Ishikawa (cell line): ENCODE measurements at regions not wholly inside any gene's neighbourhood (a gene's known extent, or its start where the extent isn't known, plus 50 kb on each side); places are given as distances from the start of the nearest gene placed in this dataset.

Source experiments
- CEBPB ChIP-seq: IDR thresholded peaks from 2 replicates; pipeline ENCODE4 v1.6.1; 2012
- CREB1 ChIP-seq: IDR thresholded peaks from 2 replicates; pipeline ENCODE4 v1.6.1; 2012; ENCODE audit warnings: low read depth
- EGR1 ChIP-seq: IDR thresholded peaks from 2 replicates; pipeline ENCODE4 v1.6.1; 2012
- EP300 ChIP-seq: IDR thresholded peaks from 2 replicates; pipeline ENCODE4 v1.6.1; 2012; ENCODE audit warnings: borderline replicate concordance
- FOXM1 ChIP-seq: IDR thresholded peaks from 2 replicates; pipeline ENCODE4 v1.6.1; 2012; ENCODE audit warnings: low read depth, borderline replicate concordance
- NFIC ChIP-seq: IDR thresholded peaks from 2 replicates; pipeline ENCODE4 v1.6.1; 2012
- RAD21 ChIP-seq: IDR thresholded peaks from 2 replicates; pipeline ENCODE4 v1.6.1; 2012; ENCODE audit warnings: low read depth
- TAF1 ChIP-seq: IDR thresholded peaks from 2 replicates; pipeline ENCODE4 v1.6.1; 2012; ENCODE audit warnings: low read depth, mild to moderate bottlenecking
- TCF12 ChIP-seq: IDR thresholded peaks from 2 replicates; pipeline ENCODE4 v1.6.1; 2012; ENCODE audit warnings: low read depth
- TEAD4 ChIP-seq: IDR thresholded peaks from 2 replicates; pipeline ENCODE4 v1.6.1; 2012
- YY1 ChIP-seq: IDR thresholded peaks from 2 replicates; pipeline ENCODE4 v1.6.1; 2012; ENCODE audit warnings: low read depth
- ZBTB7A ChIP-seq: IDR thresholded peaks from 2 replicates; pipeline ENCODE4 v1.6.1; 2012; ENCODE audit warnings: low read depth
- TF ChIP-seq, protein P1 (sequence below): IDR thresholded peaks from 2 replicates; pipeline ENCODE4 v1.6.1; 2012
- TF ChIP-seq, protein P2 (sequence below): IDR thresholded peaks from 2 replicates; pipeline ENCODE4 v1.6.1; 2012; ENCODE audit warnings: low read depth, mild to moderate bottlenecking
- TF ChIP-seq, protein P3 (sequence below): IDR thresholded peaks from 2 replicates; pipeline ENCODE4 v1.6.1; 2012

DNA sequence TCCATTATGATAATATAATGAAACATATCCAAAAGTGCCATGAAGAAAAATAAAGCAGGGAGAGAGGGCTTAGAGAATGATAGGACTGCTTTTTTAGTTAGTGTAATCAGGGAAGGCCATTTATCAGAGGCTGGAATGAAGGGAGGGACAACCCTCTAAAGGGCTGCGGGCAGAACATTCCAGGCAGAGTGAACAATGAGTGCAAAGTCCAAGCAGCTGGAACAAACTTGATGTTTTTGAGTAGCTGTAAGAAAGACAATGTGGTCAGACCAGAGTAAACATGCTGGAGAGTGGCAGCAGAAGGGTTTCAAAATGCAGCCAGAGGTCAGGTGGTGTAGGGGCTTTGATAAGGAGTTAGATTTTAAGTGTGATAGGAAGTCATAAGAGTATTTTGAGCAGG lies 65.6 kb upstream of the CCDC6 start:
- no peak for TF ChIP-seq TCF12
- no peak for TF ChIP-seq TAF1
- no peak for TF ChIP-seq RAD21
- TF ChIP-seq, protein P1, sequence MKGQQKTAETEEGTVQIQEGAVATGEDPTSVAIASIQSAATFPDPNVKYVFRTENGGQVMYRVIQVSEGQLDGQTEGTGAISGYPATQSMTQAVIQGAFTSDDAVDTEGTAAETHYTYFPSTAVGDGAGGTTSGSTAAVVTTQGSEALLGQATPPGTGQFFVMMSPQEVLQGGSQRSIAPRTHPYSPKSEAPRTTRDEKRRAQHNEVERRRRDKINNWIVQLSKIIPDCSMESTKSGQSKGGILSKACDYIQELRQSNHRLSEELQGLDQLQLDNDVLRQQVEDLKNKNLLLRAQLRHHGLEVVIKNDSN: peak; percentile 6; the same call in 1 of the 2 replicates
- no peak for TF ChIP-seq NFIC
- no peak for TF ChIP-seq ZBTB7A
- TF ChIP-seq, protein P2, sequence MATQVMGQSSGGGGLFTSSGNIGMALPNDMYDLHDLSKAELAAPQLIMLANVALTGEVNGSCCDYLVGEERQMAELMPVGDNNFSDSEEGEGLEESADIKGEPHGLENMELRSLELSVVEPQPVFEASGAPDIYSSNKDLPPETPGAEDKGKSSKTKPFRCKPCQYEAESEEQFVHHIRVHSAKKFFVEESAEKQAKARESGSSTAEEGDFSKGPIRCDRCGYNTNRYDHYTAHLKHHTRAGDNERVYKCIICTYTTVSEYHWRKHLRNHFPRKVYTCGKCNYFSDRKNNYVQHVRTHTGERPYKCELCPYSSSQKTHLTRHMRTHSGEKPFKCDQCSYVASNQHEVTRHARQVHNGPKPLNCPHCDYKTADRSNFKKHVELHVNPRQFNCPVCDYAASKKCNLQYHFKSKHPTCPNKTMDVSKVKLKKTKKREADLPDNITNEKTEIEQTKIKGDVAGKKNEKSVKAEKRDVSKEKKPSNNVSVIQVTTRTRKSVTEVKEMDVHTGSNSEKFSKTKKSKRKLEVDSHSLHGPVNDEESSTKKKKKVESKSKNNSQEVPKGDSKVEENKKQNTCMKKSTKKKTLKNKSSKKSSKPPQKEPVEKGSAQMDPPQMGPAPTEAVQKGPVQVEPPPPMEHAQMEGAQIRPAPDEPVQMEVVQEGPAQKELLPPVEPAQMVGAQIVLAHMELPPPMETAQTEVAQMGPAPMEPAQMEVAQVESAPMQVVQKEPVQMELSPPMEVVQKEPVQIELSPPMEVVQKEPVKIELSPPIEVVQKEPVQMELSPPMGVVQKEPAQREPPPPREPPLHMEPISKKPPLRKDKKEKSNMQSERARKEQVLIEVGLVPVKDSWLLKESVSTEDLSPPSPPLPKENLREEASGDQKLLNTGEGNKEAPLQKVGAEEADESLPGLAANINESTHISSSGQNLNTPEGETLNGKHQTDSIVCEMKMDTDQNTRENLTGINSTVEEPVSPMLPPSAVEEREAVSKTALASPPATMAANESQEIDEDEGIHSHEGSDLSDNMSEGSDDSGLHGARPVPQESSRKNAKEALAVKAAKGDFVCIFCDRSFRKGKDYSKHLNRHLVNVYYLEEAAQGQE: no peak
- no peak for TF ChIP-seq FOXM1
- peak; percentile 83 for TF ChIP-seq TEAD4

DNA sequence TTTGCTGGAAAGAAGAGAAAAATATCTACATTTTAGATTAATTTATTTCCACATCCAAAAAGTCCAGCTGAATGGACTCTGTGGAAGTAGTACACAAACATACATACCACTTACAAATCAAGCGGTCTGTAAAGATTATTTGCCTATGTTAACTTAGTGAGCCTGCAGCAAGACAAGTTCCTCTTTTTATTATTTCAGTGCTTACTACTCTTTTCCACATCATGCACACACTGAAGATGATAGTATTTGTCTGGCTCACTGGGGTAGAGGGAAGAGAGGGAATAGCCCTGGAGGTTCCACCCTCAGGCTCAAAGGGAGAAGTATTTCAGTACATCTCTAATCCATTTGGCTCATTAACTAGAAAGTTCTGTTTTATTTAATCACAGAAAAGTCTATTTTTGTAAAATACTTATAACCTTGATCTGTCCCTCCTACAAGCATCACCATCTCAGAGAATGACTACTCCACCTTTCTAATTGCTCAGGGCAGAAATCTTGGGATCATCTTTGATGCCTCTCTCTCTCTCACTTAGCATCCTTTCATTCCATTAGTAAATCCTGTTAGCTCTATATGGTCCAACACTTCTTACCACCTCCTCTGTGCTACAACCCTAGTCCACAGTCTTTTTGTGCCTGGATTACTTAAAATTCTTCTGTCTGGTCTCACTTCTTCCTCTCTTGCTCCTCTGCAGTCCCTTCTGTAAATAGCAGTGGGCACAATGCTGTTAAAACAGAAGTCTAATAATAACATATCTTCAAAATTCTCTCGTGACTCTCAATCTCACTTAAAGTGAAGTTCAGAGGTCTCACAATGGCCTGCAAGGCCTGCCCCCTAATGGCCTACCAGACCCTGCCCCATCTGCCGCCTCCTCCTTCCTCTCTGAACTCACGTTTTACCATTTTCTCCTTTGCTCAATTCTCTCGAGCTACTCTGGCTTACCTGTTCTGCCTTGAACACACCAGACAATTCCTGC lies 64.3 kb upstream of the CCDC6 start:
- TF ChIP-seq, protein P2: no peak
- TF ChIP-seq EGR1: no peak
- no peak for TF ChIP-seq NFIC
- no peak for TF ChIP-seq ZBTB7A
- TF ChIP-seq FOXM1: no peak
- TF ChIP-seq CREB1: no peak
- TF ChIP-seq, protein P1: no peak

DNA sequence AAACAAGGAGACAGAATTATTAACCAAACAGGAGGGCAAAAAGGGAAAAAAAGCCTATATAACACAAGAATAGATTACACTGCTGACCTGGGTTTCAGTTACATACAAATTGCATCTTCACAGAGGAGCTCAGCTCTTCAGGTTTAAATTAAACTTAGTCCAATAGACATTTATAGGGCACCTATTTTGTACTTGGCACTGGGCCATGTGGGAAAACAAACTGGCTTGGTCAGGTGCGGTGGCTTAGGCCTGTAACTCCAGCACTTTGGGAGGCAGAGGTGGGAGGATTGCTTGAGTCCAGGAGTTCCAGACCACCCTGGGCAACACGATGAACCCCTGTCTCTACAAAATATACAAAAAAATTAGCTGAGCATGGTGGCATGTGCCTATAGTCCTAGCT lies 62.3 kb upstream of the CCDC6 start:
- TF ChIP-seq CREB1 (no peak), NFIC (peak; percentile 81), EGR1 (no peak), RAD21 (no peak), ZBTB7A (no peak), TEAD4 (no peak)
- TF ChIP-seq, protein P3, sequence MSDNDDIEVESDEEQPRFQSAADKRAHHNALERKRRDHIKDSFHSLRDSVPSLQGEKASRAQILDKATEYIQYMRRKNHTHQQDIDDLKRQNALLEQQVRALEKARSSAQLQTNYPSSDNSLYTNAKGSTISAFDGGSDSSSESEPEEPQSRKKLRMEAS: no peak

DNA sequence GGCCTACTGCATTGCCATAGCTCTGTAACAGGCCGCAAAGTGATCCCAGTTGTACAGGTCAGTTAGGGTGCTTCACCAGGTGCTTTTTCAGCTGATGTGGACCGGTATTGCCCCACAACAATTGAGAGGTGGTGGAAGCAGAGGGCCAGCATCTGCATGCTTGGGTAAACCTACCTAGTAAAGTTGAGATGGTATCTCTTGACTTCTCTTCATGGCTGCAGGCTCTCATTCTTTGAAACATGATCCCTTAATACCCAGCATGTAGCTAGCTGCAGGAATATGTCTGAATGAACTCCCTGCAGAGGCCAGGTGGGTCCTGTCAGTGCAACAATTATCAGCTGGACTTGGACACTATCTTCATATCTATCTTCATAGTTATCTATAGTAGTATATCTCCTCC lies 60.7 kb upstream of the CCDC6 start:
- peak; percentile 31 for TF ChIP-seq CEBPB
- no peak for TF ChIP-seq FOXM1
- TF ChIP-seq NFIC: peak; percentile 77
- TF ChIP-seq, protein P3: no peak
- TF ChIP-seq TCF12: peak; percentile 92
- TF ChIP-seq, protein P2: no peak
- TF ChIP-seq EP300: peak; percentile 85
- TF ChIP-seq, protein P1: no peak
- peak; percentile 78 for TF ChIP-seq TEAD4
- TF ChIP-seq RAD21: no peak
- TF ChIP-seq YY1: peak; percentile 73
- TF ChIP-seq ZBTB7A: no peak
- TF ChIP-seq CREB1: no peak
- no peak for TF ChIP-seq TAF1
- TF ChIP-seq EGR1: no peak
